GM12801 (cell line): ENCODE measurements at regions not wholly inside any gene's neighbourhood (a gene's known extent, or its start where the extent isn't known, plus 50 kb on each side); places are given as distances from the start of the nearest gene placed in this dataset.

Experiments used
- CTCF ChIP-seq: IDR thresholded peaks from one replicate; pipeline ENCODE4 v1.5.1; 2011; ENCODE audit warnings: control low read depth; ENCODE audit not compliant: insufficient read length; ENCODE audit errors: extremely low read depth

DNA sequence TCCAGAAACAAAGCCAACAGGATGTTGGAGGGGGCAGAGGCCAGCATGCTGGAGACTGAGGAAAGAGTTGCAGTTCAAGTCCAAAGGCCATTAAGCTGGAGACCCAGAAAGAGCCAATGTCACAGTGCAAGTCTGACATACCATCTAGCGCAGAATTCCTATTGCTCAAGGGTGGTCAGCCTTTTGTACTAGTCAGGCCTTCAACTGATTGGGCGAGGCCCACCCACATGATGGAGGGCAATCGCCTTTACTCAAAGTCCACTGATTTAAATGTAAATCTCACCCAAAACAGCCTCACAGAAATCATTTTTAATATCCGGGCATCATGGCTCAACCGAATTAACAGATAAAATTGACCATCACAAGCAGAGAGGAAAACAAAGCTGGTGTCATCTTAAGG, 113.9 kb downstream of the RCN1 start:
- no peak for TF ChIP-seq CTCF

- TF ChIP-seq CTCF, result no peak
Observed at GRCh38 chr11:32210556-32210955, 119.7 kb downstream of the RCN1 start.

GRCh38 chr11:32213223-32213622, 122.3 kb downstream of the RCN1 start:
- TF ChIP-seq CTCF, result no peak

DNA sequence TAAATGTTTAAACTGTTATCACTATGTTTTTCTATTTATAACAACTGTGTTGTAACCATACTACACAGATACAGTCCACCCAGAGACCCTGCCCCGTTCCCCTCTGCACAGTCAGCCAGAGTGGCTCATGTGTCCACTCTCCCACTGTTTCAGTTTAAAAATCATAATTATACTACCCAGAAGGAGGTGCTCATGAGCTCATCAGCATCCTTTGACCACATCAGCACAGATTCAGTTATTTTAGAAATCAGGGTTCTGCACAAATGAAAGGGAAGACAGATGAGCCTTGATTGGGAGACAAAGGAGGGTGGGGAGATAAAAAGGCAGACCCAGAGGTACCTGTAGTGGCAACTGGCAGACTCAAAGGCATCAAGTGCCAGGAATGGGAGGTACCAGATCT, 124.3 kb downstream of the RCN1 start:
- TF ChIP-seq CTCF, result no peak

DNA sequence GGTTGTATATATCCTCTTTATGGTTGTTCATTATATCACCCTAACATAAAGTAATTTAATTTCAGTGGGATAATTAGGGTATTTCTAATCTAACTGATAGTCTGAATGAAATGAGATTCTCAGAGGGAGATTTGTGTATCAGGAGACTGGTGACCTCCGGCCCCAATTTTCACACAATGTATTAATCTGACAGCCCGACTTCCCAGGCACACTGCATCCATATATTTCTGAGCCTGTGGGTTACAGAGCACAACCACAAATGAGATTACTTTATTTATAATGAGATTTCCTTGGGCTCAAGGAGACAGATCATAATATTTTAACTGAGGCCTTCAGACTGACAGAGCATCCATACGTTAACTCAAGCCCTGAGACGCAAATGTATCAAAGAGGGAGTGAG, 125.9 kb downstream of the RCN1 start:
- TF ChIP-seq CTCF, result no peak

GRCh38 chr11:32219320-32219719, 128.4 kb downstream of the RCN1 start:
- TF ChIP-seq CTCF, result no peak

- TF ChIP-seq CTCF, result no peak
Observed at GRCh38 chr11:32221476-32222032, 130.7 kb downstream of the RCN1 start.

GRCh38 chr11:32224580-32224979, 133.7 kb downstream of the RCN1 start:
- TF ChIP-seq CTCF, result no peak
